ENCODE measurements at regions not wholly inside any gene's neighbourhood (a gene's known extent, or its start where the extent isn't known, plus 50 kb on each side); places are given as distances from the start of the nearest gene placed in this dataset.

DNA sequence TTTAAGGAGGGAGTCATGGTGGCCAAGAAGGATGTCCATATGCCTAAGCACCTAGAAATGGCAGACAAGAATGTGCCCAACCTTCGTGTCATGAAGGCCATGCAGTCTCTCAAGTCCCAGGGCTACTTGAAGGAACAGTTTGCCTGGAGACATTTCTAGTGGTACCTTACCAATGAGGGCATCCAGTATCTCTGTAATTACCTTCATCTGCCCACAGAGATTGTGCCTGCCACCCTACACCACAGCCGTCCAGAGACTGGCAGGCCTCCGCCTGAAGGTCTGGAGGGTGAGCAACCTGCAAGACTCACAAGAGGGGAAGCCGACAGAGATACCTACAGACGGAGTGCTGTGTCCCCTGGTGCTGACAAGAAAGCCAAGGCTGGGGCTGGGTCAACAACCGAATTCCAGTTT lies 115.0 kb downstream of the HFE start:
- H3K4me3 ChIP-seq (ENCODE audit: low read depth, low read length) = no peak overlapping the region
- DNase-seq (ENCODE audit: low read depth) = no peak
- TF ChIP-seq, protein P1, sequence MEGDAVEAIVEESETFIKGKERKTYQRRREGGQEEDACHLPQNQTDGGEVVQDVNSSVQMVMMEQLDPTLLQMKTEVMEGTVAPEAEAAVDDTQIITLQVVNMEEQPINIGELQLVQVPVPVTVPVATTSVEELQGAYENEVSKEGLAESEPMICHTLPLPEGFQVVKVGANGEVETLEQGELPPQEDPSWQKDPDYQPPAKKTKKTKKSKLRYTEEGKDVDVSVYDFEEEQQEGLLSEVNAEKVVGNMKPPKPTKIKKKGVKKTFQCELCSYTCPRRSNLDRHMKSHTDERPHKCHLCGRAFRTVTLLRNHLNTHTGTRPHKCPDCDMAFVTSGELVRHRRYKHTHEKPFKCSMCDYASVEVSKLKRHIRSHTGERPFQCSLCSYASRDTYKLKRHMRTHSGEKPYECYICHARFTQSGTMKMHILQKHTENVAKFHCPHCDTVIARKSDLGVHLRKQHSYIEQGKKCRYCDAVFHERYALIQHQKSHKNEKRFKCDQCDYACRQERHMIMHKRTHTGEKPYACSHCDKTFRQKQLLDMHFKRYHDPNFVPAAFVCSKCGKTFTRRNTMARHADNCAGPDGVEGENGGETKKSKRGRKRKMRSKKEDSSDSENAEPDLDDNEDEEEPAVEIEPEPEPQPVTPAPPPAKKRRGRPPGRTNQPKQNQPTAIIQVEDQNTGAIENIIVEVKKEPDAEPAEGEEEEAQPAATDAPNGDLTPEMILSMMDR (IDR thresholded peaks at IDR 0.05; ENCODE audit: insufficient read depth, low read depth, low read length) = no peak

DNA sequence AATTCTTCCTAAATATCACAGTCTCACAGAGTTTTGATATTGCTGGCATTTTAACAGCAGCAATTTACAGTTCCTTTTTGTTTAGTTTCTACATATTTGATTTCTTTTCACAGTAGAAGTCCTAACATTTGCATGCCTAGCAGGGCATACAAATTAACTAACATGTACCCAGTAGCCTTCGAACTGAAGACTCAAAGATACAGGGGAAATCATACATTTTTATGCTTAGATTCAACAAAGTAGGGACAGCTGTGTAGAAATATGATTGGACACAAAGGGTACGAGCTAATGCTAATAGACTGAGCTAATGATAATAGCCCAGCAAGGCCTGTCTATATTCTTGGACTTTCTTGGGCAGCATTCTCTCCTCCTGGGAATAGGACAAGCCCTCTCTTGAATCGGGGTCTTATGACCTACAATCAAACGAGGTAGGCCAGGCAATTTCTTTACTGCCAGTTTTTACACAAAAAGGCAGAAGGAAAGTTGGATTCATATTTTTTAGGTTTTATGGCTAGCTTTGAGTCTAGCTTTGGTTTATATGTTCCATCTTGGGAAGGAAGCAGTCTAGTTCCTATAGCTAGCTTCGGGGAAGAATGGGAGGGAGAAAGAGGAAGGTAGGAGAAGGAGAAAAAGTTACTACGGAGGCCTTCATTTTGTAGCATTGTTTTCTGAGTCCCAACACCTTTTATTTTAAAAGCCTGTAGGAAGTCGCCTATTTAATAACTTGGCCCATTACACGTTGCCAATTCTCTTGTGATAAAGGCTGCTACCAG lies 115.8 kb downstream of the HFE start:
- DNase-seq (ENCODE audit: low read depth) = no peak
- TF ChIP-seq, protein P1 (IDR thresholded peaks at IDR 0.05; ENCODE audit: insufficient read depth, low read depth, low read length) = no peak
- H3K4me3 ChIP-seq (ENCODE audit: low read depth, low read length) = no peak overlapping the region

DNA sequence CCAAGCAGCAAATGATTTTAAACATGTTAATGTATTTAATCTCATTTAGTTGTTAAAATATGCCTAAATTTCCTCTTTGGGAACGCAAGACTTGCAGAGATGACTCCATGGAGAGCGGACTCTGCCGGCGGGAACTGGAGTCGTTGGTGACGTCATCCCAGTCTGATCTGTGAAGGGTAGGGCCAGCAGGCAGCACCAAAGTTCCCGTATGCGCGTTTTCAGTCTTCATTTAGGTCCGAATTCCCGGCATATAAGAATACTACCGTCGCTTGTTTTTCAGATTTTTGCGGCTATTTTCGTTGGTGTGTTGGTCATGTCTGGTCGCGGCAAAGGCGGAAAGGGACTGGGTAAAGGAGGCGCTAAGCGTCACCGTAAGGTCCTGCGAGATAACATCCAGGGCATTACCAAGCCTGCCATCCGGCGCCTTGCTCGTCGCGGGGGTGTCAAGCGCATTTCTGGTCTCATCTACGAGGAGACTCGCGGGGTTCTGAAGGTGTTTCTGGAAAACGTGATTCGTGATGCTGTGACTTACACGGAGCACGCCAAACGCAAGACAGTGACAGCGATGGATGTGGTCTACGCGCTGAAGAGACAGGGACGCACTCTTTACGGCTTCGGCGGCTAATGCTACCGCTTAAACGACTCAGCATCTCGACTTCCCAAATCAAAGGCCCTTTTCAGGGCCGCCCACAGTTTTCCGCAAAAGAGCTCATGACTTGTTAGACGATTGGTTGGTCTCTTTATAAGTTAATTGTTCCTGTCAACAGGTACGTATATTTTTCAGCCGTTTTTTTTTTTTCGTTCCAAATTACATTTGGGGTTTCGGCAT lies 117.3 kb downstream of the HFE start:
- TF ChIP-seq, protein P1 (IDR thresholded peaks at IDR 0.05; ENCODE audit: insufficient read depth, low read depth, low read length) = peak; percentile 44
- peak; percentile 99 for DNase-seq (ENCODE audit: low read depth)
- H3K4me3 ChIP-seq (ENCODE audit: low read depth, low read length) = peak overlapping the region; percentile 91

DNA sequence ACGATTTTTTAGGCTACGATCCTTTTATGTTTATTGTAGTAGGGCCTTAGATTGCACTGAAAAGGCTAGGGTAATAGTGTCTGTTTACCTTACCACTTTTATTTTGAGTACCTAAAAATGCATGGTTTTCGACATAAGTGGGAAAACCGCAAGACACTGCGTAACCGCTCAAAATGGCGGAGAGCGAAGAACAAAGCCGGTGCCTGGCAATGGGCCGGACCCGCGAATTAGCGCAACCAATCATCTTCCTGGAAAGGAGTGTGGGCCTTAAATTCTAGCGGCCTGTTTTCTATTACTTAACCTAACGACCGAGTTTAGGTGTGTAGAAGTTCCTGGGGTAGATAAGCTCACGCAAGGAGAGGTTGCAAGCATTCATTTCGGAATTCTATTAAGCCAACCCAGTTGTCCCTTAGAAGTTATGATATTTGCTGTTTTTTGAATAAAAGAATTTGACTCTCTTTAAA lies 118.0 kb downstream of the HFE start:
- TF ChIP-seq, protein P1 (IDR thresholded peaks at IDR 0.05; ENCODE audit: insufficient read depth, low read depth, low read length) = no peak
- peak overlapping the region; percentile 91 for H3K4me3 ChIP-seq (ENCODE audit: low read depth, low read length)
- DNase-seq (ENCODE audit: low read depth) = peak; percentile 94

DNA sequence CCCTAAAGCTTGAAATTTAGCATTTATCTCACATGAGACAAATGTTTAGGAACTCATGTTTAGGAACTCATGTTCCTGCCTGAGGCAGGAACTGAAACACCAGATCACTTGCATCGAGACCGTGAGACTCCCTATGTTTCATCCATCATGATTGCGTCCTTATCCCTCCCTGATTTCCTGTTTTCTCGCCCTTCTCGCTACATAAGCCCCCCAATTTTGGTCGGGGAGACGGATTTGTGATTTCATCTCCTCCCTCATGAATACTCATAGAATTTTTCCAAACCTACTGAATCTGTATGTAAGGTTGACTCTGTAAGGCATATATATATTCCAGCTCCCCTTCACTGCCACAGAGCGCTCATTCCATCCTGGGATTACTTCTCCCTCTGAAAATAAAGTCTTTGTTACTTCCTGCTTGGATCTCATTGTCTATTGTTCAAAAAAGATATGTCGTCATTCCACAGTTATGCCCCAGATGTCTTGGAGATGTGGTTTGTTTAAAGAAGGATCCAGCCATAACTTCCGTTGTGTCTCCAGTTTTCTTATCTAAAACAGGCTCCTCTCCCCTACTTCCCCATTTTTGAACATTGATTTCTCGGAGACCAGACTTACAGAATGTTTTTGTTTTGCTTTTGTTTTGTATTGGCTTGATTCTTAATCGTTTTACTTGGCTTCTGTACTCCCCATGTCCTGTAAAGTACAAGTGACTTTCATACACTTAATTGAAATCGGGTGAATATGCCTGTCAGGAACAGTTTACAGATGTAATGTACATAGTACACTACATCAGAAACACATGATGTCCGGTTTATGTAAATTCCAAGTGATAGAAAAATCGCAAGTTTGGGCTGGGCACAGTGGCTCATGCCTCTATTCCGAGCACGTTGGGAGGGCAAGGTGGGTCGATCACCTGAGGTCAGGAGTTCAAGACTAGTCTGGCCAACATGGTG lies 118.7 kb downstream of the HFE start:
- DNase-seq (ENCODE audit: low read depth) = peak; percentile 87
- peak overlapping the region; percentile 91 for H3K4me3 ChIP-seq (ENCODE audit: low read depth, low read length)
- TF ChIP-seq, protein P1 (IDR thresholded peaks at IDR 0.05; ENCODE audit: insufficient read depth, low read depth, low read length) = no peak
